Osteoblast (primary cell): ENCODE measurements at regions not wholly inside any gene's neighbourhood (a gene's known extent, or its start where the extent isn't known, plus 50 kb on each side); places are given as distances from the start of the nearest gene placed in this dataset.

ENCODE experiments used
- DNase-seq: peaks from one replicate; pipeline ENCODE4 v3.0.0; 2011; ENCODE audit warnings: low spot score, mixed read lengths; ENCODE audit not compliant: insufficient read length; ENCODE audit errors: missing footprints
- H2AFZ ChIP-seq: 2 replicates; pipeline ENCODE4 v1.6.0; 2011; ENCODE audit warnings: mild to moderate bottlenecking, low read length
- H3K27ac ChIP-seq: 2 replicates; pipeline ENCODE4 v1.5.1; 2011; ENCODE audit warnings: mild to moderate bottlenecking, low read depth, low read length, moderate library complexity
- H3K27me3 ChIP-seq: 2 replicates; pipeline ENCODE4 v1.6.0; 2012; ENCODE audit warnings: mild to moderate bottlenecking, control low read depth, inconsistent platforms, low read length, moderate library complexity; ENCODE audit not compliant: insufficient read depth
- H3K36me3 ChIP-seq: 2 replicates; pipeline ENCODE4 v1.5.1; 2011; ENCODE audit warnings: mild to moderate bottlenecking, low read length, control low read depth, moderate library complexity; ENCODE audit not compliant: insufficient read depth
- H3K4me1 ChIP-seq: 2 replicates; pipeline ENCODE4 v1.5.1; 2011; ENCODE audit warnings: mild to moderate bottlenecking, low read length, control low read depth, moderate library complexity; ENCODE audit not compliant: insufficient read depth
- H3K4me2 ChIP-seq: 2 replicates; pipeline ENCODE4 v1.6.0; 2011; ENCODE audit warnings: mild to moderate bottlenecking, low read length; ENCODE audit not compliant: insufficient read depth
- H3K4me3 ChIP-seq: fragments of 200-600 bp; sonication (generic); 3 replicates; pipeline ENCODE4 v1.5.1; 2012; ENCODE audit warnings: mild to moderate bottlenecking, low read length, inconsistent platforms; ENCODE audit not compliant: insufficient read depth
- H3K79me2 ChIP-seq: 2 replicates; pipeline ENCODE4 v1.6.0; 2012; ENCODE audit warnings: mild to moderate bottlenecking, low read length, control low read depth, inconsistent platforms; ENCODE audit not compliant: insufficient read depth
- H3K9me3 ChIP-seq: 2 replicates; pipeline ENCODE4 v1.5.1; 2011; ENCODE audit warnings: low read depth, low read length, control low read depth
- H4K20me1 ChIP-seq: 2 replicates; pipeline ENCODE4 v1.6.0; 2012; ENCODE audit warnings: mild to moderate bottlenecking, low read length, control low read depth; ENCODE audit not compliant: insufficient read depth
- CTCF ChIP-seq: IDR thresholded peaks from 2 replicates; pipeline ENCODE4 v1.5.1; 2011; ENCODE audit warnings: mild to moderate bottlenecking, low read depth, low read length, moderate library complexity; ENCODE audit errors: extremely low read depth

- Histone ChIP-seq H4K20me1 (no peaks in the 10 kb centered on the region), H3K79me2 (no peaks in the 10 kb centered on the region), H3K4me1 (peaks cover 7% of the 10 kb centered on the region), H3K9me3 (no peaks in the 10 kb centered on the region), H3K27me3 (no peaks in the 10 kb centered on the region), H3K36me3 (no peaks in the 10 kb centered on the region), H3K4me3 (no peak overlapping the region), H3K27ac (no peak overlapping the region), H3K4me2 (no peak overlapping the region), H2AFZ (no peak overlapping the region)
- DNase-seq, result no peak
- TF ChIP-seq CTCF, result no peak
Observed at GRCh38 chr5:103783669-103784068, 221.1 kb upstream of the NUDT12 start.

GRCh38 chr5:103780794-103781193, 218.2 kb upstream of the NUDT12 start:
- no peaks in the 10 kb centered on the region for H4K20me1 ChIP-seq
- no peak overlapping the region for H3K27ac ChIP-seq
- H3K4me1 ChIP-seq, result peaks cover 7% of the 10 kb centered on the region
- TF ChIP-seq CTCF, result no peak
- no peaks in the 10 kb centered on the region for H3K79me2 ChIP-seq
- no peaks in the 10 kb centered on the region for H3K36me3 ChIP-seq
- H3K4me2 ChIP-seq, result no peak overlapping the region
- no peaks in the 10 kb centered on the region for H3K9me3 ChIP-seq
- peak; percentile 44 for DNase-seq
- no peak overlapping the region for H2AFZ ChIP-seq
- no peak overlapping the region for H3K4me3 ChIP-seq
- H3K27me3 ChIP-seq, result no peaks in the 10 kb centered on the region

GRCh38 chr5:103774721-103775120, 212.1 kb upstream of the NUDT12 start:
- H3K4me1 ChIP-seq, result peaks cover 3% of the 10 kb centered on the region
- H2AFZ ChIP-seq, result no peak overlapping the region
- no peaks in the 10 kb centered on the region for H3K79me2 ChIP-seq
- DNase-seq, result peak; percentile 88
- H3K27ac ChIP-seq, result no peak overlapping the region
- no peaks in the 10 kb centered on the region for H4K20me1 ChIP-seq
- no peak overlapping the region for H3K4me3 ChIP-seq
- TF ChIP-seq CTCF, result no peak
- H3K4me2 ChIP-seq, result no peak overlapping the region
- no peaks in the 10 kb centered on the region for H3K9me3 ChIP-seq
- H3K27me3 ChIP-seq, result no peaks in the 10 kb centered on the region
- no peaks in the 10 kb centered on the region for H3K36me3 ChIP-seq

GRCh38 chr5:103772248-103772647, 209.7 kb upstream of the NUDT12 start:
- no peaks in the 10 kb centered on the region for H3K79me2 ChIP-seq
- H3K27ac ChIP-seq, result no peak overlapping the region
- H3K36me3 ChIP-seq, result no peaks in the 10 kb centered on the region
- no peaks in the 10 kb centered on the region for H3K9me3 ChIP-seq
- peaks cover 3% of the 10 kb centered on the region for H3K4me1 ChIP-seq
- no peaks in the 10 kb centered on the region for H4K20me1 ChIP-seq
- no peak for DNase-seq
- H3K4me2 ChIP-seq, result no peak overlapping the region
- no peaks in the 10 kb centered on the region for H3K27me3 ChIP-seq
- no peak for TF ChIP-seq CTCF
- no peak overlapping the region for H2AFZ ChIP-seq
- no peak overlapping the region for H3K4me3 ChIP-seq
